ENCODE measurements at regions not wholly inside any gene's neighbourhood (a gene's known extent, or its start where the extent isn't known, plus 50 kb on each side); places are given as distances from the start of the nearest gene placed in this dataset.

GRCh38 chr6:81073318-81073717, 679.2 kb downstream of the TENT5A start:
- no peak for TF ChIP-seq GATA2 (IDR thresholded peaks at IDR 0.05; ENCODE audit: low read depth, low read length)
- no peak for TF ChIP-seq GATA3 (IDR thresholded peaks at IDR 0.05; ENCODE audit: low read depth, low read length)
